ENCODE measurements at regions not wholly inside any gene's neighbourhood (a gene's known extent, or its start where the extent isn't known, plus 50 kb on each side); places are given as distances from the start of the nearest gene placed in this dataset.

GRCh38 chr4:124449881-124450280, 262.7 kb downstream of the ANKRD50 start:
- TF ChIP-seq CTCF (conservative IDR thresholded peaks at IDR 0.05 in 1 of 2, IDR thresholded peaks at IDR 0.05 in 1 of 2; ENCODE audit: low read depth in 1 of 2, low read length in 2 of 2) (no peak), EZH2 (IDR thresholded peaks at IDR 0.05; ENCODE audit: low read length, missing control alignments) (no peak)

Measured in fibroblast of lung (primary cell).